Heart left ventricle (tissue), 16 donors: ENCODE measurements at regions not wholly inside any gene's neighbourhood (a gene's known extent, or its start where the extent isn't known, plus 50 kb on each side); places are given as distances from the start of the nearest gene placed in this dataset.
"Not testable (repeated sequence)": the region's sequence is repeated elsewhere in the genome, so short reads cannot be mapped to it uniquely, and the experiment has no call there.

Experiments
- ATAC-seq, 4 donors: fragments of 200-7000 bp; cut with Tn5 transposase; one replicate each; pipeline ENCODE4 v1.9.1; 2020 to 2022; ENCODE audit warnings: moderate library complexity in 4 of 4, mild to moderate bottlenecking in 3 of 4, moderate number of reproducible peaks in 1 of 4
- DNase-seq, 5 donors: peaks; one replicate each; pipeline ENCODE4 v3.0.0-alpha.2; 2020
- H3K27ac ChIP-seq, 12 donors: fragments of 200-600 bp; sonication (generic) in 4 of 12; one replicate each; pipeline versions ENCODE4 v1.5.0 to v1.8.0; 2016 to 2022; ENCODE audit warnings: mild to moderate bottlenecking in 2 of 12
- H3K27me3 ChIP-seq, 9 donors: fragments of 200-600 bp; sonication (generic) in 2 of 9; one replicate each; pipeline versions ENCODE4 v1.5.1 to v1.8.0; 2016 to 2022; ENCODE audit warnings: mild to moderate bottlenecking in 3 of 9
- H3K36me3 ChIP-seq, 9 donors: fragments of 200-600 bp; sonication (generic) in 2 of 9; one replicate each; pipeline versions ENCODE4 v1.5.0 to v1.8.0; 2018 to 2022; ENCODE audit warnings: mild to moderate bottlenecking in 2 of 9
- H3K4me1 ChIP-seq, 12 donors: fragments of 200-600 bp; sonication (generic) in 4 of 12; one replicate each; pipeline versions ENCODE4 v1.5.0 to v1.8.0; 2016 to 2022; ENCODE audit warnings: mild to moderate bottlenecking in 3 of 12
- H3K4me3 ChIP-seq, 12 donors: fragments of 200-600 bp; sonication (generic) in 4 of 12; one replicate each; pipeline versions ENCODE4 v1.5.0 to v1.8.0; 2017 to 2022; ENCODE audit warnings: mild to moderate bottlenecking in 9 of 12, moderate library complexity in 4 of 12
- H3K9me3 ChIP-seq, 12 donors: fragments of 200-600 bp; sonication (generic) in 4 of 12; one replicate each; pipeline versions ENCODE4 v1.5.0 to v1.8.0; 2016 to 2022; ENCODE audit warnings: mild to moderate bottlenecking in 1 of 12
- POLR2A ChIP-seq, 2 donors: fragments of 450-650 bp; IDR thresholded peaks; one replicate each; pipeline ENCODE4 v1.6.1; 2017; ENCODE audit warnings: antibody characterized with exemption in 2 of 2, mild to moderate bottlenecking in 2 of 2, moderate library complexity in 2 of 2
- WGBS, 4 donors: extraction: QIAGEN DNeasy Blood & Tissue Kit in 2 of 4; methylation state at CpG; one replicate each; pipeline versions ENCODE4 v1.1.5 to v1.1.7; 2013 to 2018; 5-methylcytosine and 5-hydroxymethylcytosine counted together
- intact Hi-C, 10 donors: fragments of 100-400 bp; cut with DNase I; formaldehyde crosslinking; loops; one replicate each; pipeline versions ENCODE4 v1.11.1 to v1.14.2; 2022
- TF ChIP-seq, protein P1 (sequence below), 12 donors: fragments of 200-600 bp; sonication (generic) in 4 of 12; IDR thresholded peaks; one replicate each; pipeline versions ENCODE4 v1.5.0 to v1.8.0; 2018 to 2022; ENCODE audit warnings: antibody characterized with exemption in 12 of 12, mild to moderate bottlenecking in 5 of 12
- donor health status: ischemic (EF 13 %, LVEDD 7.1; RV severe dilation, severe dysfunction).
- donor health status: healthy with polysubstance abuse.
- donor health status: DM: no; HTN: yes; CAD: no.
- donor health status: DM: no; HTN: no; CAD: no.
- donor health status: ischemic (EF 25% LVEDD 6.9; RV normal size, moderate dysfunction).
- donor health status: ischemic (EF 25% LVEDD 5.7; RV mildly dilated, moderate dysfunction).
- donor health status: healthy.
- donor health status: DM: yes; HTN: yes; CAD: no.
- donor health status: ischemic (EF 35%, LVEDD 5.7; RV mildly dilated, moderate dysfunction).
- donor health status: nonischemic (EF 11% LVEDD 7.7; RV severe dilation, severe dysfunction).
- donor health status: DM: yes; HTN: yes; CAD: no.
- donor health status: PGD.
- donor health status: ischemic (EF 29% LVEDD 5.4; RV normal size, mild dysfunction).
- donor health status: nonischemic (EF 23%, LVEDD 6.1; RV moderate dilation, normal function).

GRCh38 chr3:31314258-31314657 lies 218.5 kb upstream of the STT3B start:
- 92 to 95% (median 95%) methylated on average over 2 of the region's 2 CpGs for WGBS, 4 donors

DNA sequence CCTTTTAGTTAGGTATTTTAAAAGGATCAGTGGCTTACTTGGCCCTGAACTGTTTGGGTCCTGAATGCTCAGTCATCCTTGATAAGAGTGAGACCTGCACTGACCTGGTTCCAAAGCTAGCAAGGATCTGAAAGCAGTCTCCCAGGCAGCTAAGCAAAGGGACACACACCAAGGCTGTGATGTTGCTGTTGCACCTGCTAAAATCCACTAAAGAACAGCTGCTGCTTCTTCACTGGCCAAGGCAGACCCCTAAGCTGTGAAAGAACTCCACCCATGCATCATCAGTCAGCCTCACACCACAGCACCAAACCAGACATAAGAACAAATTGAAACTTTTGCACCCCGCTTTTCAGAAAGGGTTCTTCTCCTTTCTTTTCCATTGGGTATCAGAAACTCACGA lies 213.4 kb upstream of the STT3B start:
- Histone ChIP-seq H3K36me3 (no peaks in the 10 kb centered on the region), H3K4me1 (peaks cover 0 to 8% (median 0%) of the 10 kb centered on the region in 12 donors), H3K27ac (no peak overlapping the region), H3K4me3 (no peak overlapping the region), H3K9me3 (no peaks in the 10 kb centered on the region), H3K27me3 (no peaks in the 10 kb centered on the region)
- intact Hi-C loops: no loop called here
- ATAC-seq (no peak), DNase-seq (no peak)
- TF ChIP-seq, protein P1, sequence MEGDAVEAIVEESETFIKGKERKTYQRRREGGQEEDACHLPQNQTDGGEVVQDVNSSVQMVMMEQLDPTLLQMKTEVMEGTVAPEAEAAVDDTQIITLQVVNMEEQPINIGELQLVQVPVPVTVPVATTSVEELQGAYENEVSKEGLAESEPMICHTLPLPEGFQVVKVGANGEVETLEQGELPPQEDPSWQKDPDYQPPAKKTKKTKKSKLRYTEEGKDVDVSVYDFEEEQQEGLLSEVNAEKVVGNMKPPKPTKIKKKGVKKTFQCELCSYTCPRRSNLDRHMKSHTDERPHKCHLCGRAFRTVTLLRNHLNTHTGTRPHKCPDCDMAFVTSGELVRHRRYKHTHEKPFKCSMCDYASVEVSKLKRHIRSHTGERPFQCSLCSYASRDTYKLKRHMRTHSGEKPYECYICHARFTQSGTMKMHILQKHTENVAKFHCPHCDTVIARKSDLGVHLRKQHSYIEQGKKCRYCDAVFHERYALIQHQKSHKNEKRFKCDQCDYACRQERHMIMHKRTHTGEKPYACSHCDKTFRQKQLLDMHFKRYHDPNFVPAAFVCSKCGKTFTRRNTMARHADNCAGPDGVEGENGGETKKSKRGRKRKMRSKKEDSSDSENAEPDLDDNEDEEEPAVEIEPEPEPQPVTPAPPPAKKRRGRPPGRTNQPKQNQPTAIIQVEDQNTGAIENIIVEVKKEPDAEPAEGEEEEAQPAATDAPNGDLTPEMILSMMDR (IDR thresholded peaks at IDR 0.05): no peak
- TF ChIP-seq POLR2A (IDR thresholded peaks at IDR 0.05): no peak
- 87 to 93% (median 90%) methylated on average over 2 of the region's 2 CpGs for WGBS, 4 donors

More at GRCh38 chr3:31314258-31314657, 218.5 kb upstream of the STT3B start:
- DNase-seq: no peak
- no peaks in the 10 kb centered on the region for H3K4me1 ChIP-seq
- H3K9me3 ChIP-seq: no peaks in the 10 kb centered on the region
- H3K27me3 ChIP-seq: no peaks in the 10 kb centered on the region
- ATAC-seq: no peak
- no peak overlapping the region for H3K4me3 ChIP-seq
- H3K27ac ChIP-seq: no peak overlapping the region
- intact Hi-C loops: no loop called here
- no peak for TF ChIP-seq POLR2A (IDR thresholded peaks at IDR 0.05)
- TF ChIP-seq, protein P1 (IDR thresholded peaks at IDR 0.05): no peak
- no peaks in the 10 kb centered on the region for H3K36me3 ChIP-seq

- WGBS, 4 donors: 26 to 39% (median 34%) methylated on average over 1 of the region's 1 CpG
- H3K4me1 ChIP-seq: peaks cover 0 to 8% (median 0%) of the 10 kb centered on the region in 12 donors
- H3K9me3 ChIP-seq: no peaks in the 10 kb centered on the region
- H3K36me3 ChIP-seq: no peaks in the 10 kb centered on the region
- DNase-seq (no peak), ATAC-seq (no peak)
- no peaks in the 10 kb centered on the region for H3K27me3 ChIP-seq
- TF ChIP-seq, protein P1 (IDR thresholded peaks at IDR 0.05): no peak
- TF ChIP-seq POLR2A (IDR thresholded peaks at IDR 0.05): no peak
- intact Hi-C loops: no loop called here
- H3K4me3 ChIP-seq: no peak overlapping the region
- H3K27ac ChIP-seq: no peak overlapping the region
Measured at GRCh38 chr3:31321620-31322019, 211.1 kb upstream of the STT3B start.

DNA sequence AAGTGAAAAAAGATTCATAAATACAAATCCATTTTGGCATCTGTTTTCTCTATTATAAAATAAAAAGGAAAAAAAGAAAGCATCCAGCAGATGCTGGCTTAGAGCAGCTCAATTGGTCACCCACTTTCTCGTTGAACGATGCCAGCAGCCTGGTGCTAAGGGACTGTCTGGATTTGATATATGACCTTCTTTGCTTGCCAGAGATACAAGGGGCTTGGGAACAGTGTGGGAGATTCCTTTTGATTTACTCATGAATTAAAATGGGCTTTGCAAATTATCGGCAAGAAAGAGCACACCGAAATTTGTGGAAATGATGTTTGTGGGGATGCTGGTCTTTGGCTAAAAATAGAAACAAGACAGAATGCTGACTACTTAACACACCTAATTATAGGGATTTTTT lies 210.3 kb upstream of the STT3B start:
- no peak for ATAC-seq
- WGBS, 4 donors: 48 to 70% (median 60%) methylated on average over 4 of the region's 4 CpGs
- Histone ChIP-seq H3K27me3 (no peaks in the 10 kb centered on the region), H3K4me3 (no peak overlapping the region), H3K27ac (no peak overlapping the region), H3K36me3 (no peaks in the 10 kb centered on the region), H3K4me1 (peaks cover 0 to 8% (median 0%) of the 10 kb centered on the region in 12 donors), H3K9me3 (peaks cover 0 to 6% (median 0%) of the 10 kb centered on the region in 12 donors)
- TF ChIP-seq, protein P1 (IDR thresholded peaks at IDR 0.05): no peak
- TF ChIP-seq POLR2A (IDR thresholded peaks at IDR 0.05): no peak
- no peak for DNase-seq
- intact Hi-C loops: no loop called here

DNA sequence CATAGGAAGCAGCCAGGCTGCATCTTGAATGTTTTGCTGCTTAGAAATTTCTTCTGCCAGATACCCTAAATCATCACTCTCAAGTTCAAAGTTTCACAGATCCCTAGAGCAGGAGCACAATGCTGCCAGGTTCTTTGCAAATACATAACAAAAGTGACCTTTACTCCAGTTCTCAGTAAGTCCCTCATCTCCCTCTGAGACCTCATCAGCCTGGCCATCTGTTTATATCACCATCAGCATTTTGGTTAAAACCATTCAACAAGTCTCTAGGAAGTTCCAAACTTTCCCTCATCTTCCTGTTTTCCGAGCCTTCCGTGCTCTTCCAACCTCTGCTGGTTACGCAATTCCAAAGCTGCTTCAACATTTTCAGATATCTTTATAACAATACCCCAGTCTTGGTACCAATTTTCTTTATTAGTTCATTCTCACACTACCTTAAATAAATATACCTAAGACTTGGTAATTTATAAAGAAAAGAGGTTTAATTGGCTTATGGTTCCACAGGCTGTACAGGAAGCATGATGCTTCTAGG lies 204.8 kb upstream of the STT3B start:
- H3K36me3 ChIP-seq, H3K27ac ChIP-seq, H3K27me3 ChIP-seq, H3K4me1 ChIP-seq, DNase-seq, ATAC-seq, intact Hi-C loops, H3K4me3 ChIP-seq: not testable (repeated sequence)
- H3K9me3 ChIP-seq: peaks cover 0 to 11% (median 0%) of the 10 kb centered on the region in 12 donors
- WGBS, 4 donors: 65 to 74% (median 67%) methylated on average over 3 of the region's 3 CpGs
